Neural cell (in vitro differentiated cells): ENCODE measurements at regions not wholly inside any gene's neighbourhood (a gene's known extent, or its start where the extent isn't known, plus 50 kb on each side); places are given as distances from the start of the nearest gene placed in this dataset.

ENCODE experiments used
- H2AFZ ChIP-seq: fragments of 200-600, 300-800 bp; sonication (generic), shearing (Covaris generic); 2 replicates; pipeline ENCODE4 v1.6.0; 2014; ENCODE audit warnings: low read depth, mild to moderate bottlenecking, antibody characterized with exemption, low read length, moderate library complexity
- H3F3A ChIP-seq: fragments of 200-600 bp; shearing (Covaris generic); 2 replicates; pipeline ENCODE4 v1.6.1; 2016; ENCODE audit warnings: mild to moderate bottlenecking, moderate library complexity, mixed read lengths, antibody characterized with exemption, low read length; ENCODE audit not compliant: insufficient read depth, poor library complexity, severe bottlenecking
- H3K27ac ChIP-seq: fragments of 200-600, 300-800 bp; sonication (generic), shearing (Covaris generic); 2 replicates; pipeline ENCODE4 v1.5.1; 2014; ENCODE audit warnings: mild to moderate bottlenecking, low read length, moderate library complexity
- H3K27me3 ChIP-seq: fragments of 300-800, 200-600 bp; sonication (generic), shearing (Covaris generic); 2 replicates; pipeline ENCODE4 v1.6.0; 2014; ENCODE audit warnings: mild to moderate bottlenecking, low read depth, low read length, moderate library complexity; ENCODE audit not compliant: insufficient read depth
- H3K36me3 ChIP-seq: fragments of 300-800, 200-600 bp; sonication (generic), shearing (Covaris generic); 2 replicates; pipeline ENCODE4 v1.5.1; 2014; ENCODE audit warnings: mild to moderate bottlenecking, antibody characterized with exemption, low read length, moderate library complexity; ENCODE audit not compliant: insufficient read depth
- H3K4me2 ChIP-seq: fragments of 300-800, 200-600 bp; sonication (generic), shearing (Covaris generic); 2 replicates; pipeline ENCODE4 v1.6.0; 2014; ENCODE audit warnings: mild to moderate bottlenecking, low read length
- H3K4me3 ChIP-seq: fragments of 300-800, 200-600 bp; sonication (generic), shearing (Covaris generic); 2 replicates; pipeline ENCODE4 v1.5.1; 2014; ENCODE audit warnings: mild to moderate bottlenecking, low read length, moderate library complexity
- H3K79me2 ChIP-seq: fragments of 200-600 bp; shearing (Covaris generic); replicated peaks from 2 replicates; pipeline ENCODE4 v1.6.0; 2014; ENCODE audit warnings: mild to moderate bottlenecking, low read length, moderate library complexity; ENCODE audit not compliant: insufficient read depth
- H3K9ac ChIP-seq: fragments of 300-800, 200-600 bp; sonication (generic), shearing (Covaris generic); 2 replicates; pipeline ENCODE4 v1.6.1; 2016; ENCODE audit warnings: mild to moderate bottlenecking, low read length, mixed read lengths
- H3K9me2 ChIP-seq: fragments of 200-600 bp; shearing (Covaris generic); 2 replicates; pipeline ENCODE4 v1.6.1; 2016; ENCODE audit warnings: mild to moderate bottlenecking, low read length, mixed read lengths; ENCODE audit not compliant: insufficient read depth
- H3K9me3 ChIP-seq: fragments of 200-600, 300-800 bp; sonication (generic), shearing (Covaris generic); 2 replicates; pipeline ENCODE4 v1.6.1; 2016; ENCODE audit warnings: mild to moderate bottlenecking, mixed run types, low read length, moderate library complexity, mixed read lengths
- H4K20me1 ChIP-seq: fragments of 200-600 bp; shearing (Covaris generic); 2 replicates; pipeline ENCODE4 v1.6.1; 2016; ENCODE audit warnings: mild to moderate bottlenecking, mixed run types; ENCODE audit not compliant: insufficient read depth
- CTCF ChIP-seq: fragments of 450-650 bp; IDR thresholded peaks from 2 replicates; pipeline ENCODE4 v1.5.1; 2014; ENCODE audit warnings: antibody characterized with exemption, mild to moderate bottlenecking, moderate library complexity; ENCODE audit not compliant: poor library complexity, severe bottlenecking
- EP300 ChIP-seq: fragments of 450-650 bp; conservative IDR thresholded peaks from 2 replicates; pipeline ENCODE4 v1.6.1; 2014; ENCODE audit warnings: antibody characterized with exemption, mild to moderate bottlenecking, moderate library complexity; ENCODE audit not compliant: poor library complexity, severe bottlenecking
- EZH2 ChIP-seq: fragments of 200-600, 300-800 bp; shearing (Covaris generic), sonication (generic); IDR thresholded peaks from 2 replicates; pipeline ENCODE4 v1.6.1; 2014; ENCODE audit warnings: antibody characterized with exemption, low read length, borderline replicate concordance, mild to moderate bottlenecking; ENCODE audit not compliant: insufficient read depth, poor library complexity, severe bottlenecking
- MXI1 ChIP-seq: fragments of 450-650 bp; conservative IDR thresholded peaks from 2 replicates; pipeline ENCODE4 v1.6.1; 2014; ENCODE audit warnings: antibody characterized with exemption, mild to moderate bottlenecking; ENCODE audit not compliant: poor library complexity, severe bottlenecking
- POLR2AphosphoS5 ChIP-seq: IDR thresholded peaks from 2 replicates; pipeline ENCODE4 v1.6.1; 2012
- RAD21 ChIP-seq: fragments of 450-650 bp; conservative IDR thresholded peaks from 2 replicates; pipeline ENCODE4 v1.6.1; 2014; ENCODE audit warnings: antibody characterized with exemption, mild to moderate bottlenecking, moderate library complexity
- REST ChIP-seq: IDR thresholded peaks from 2 replicates; pipeline ENCODE4 v1.6.1; 2012; ENCODE audit warnings: borderline replicate concordance
- SMC3 ChIP-seq: fragments of 450-650 bp; conservative IDR thresholded peaks from 2 replicates; pipeline ENCODE4 v1.6.1; 2014; ENCODE audit warnings: antibody characterized with exemption, mild to moderate bottlenecking, moderate library complexity; ENCODE audit not compliant: poor library complexity
- TAF1 ChIP-seq: IDR thresholded peaks from 2 replicates; pipeline ENCODE4 v1.6.1; 2012; ENCODE audit warnings: low read depth

- no peaks in the 10 kb centered on the region for H3K9me3 ChIP-seq
- peak overlapping the region; percentile 47 for H3K9ac ChIP-seq
- peak overlapping the region; percentile 55 for H3K27ac ChIP-seq
- TF ChIP-seq CTCF, result no peak
- no peak for TF ChIP-seq TAF1
- TF ChIP-seq EZH2, result no peak
- TF ChIP-seq RAD21, result no peak
- no peak for TF ChIP-seq MXI1
- no peak for TF ChIP-seq EP300
- no peak for TF ChIP-seq POLR2AphosphoS5
- TF ChIP-seq REST, result no peak
- no peak for TF ChIP-seq SMC3
- no peaks in the 10 kb centered on the region for H4K20me1 ChIP-seq
- no peaks in the 10 kb centered on the region for H3K36me3 ChIP-seq
- no peak overlapping the region for H3K4me2 ChIP-seq
- H2AFZ ChIP-seq, result no peak overlapping the region
- H3K4me3 ChIP-seq, result no peak overlapping the region
- no peaks in the 10 kb centered on the region for H3K27me3 ChIP-seq
- H3F3A ChIP-seq, result no peaks in the 10 kb centered on the region
- H3K79me2 ChIP-seq, result no peaks in the 10 kb centered on the region
- H3K9me2 ChIP-seq, result no peaks in the 10 kb centered on the region
Measured at GRCh38 chr10:78212060-78212785, 178.6 kb downstream of the RPS24 start.

GRCh38 chr10:78212786-78213175 is 179.1 kb downstream of the RPS24 start:
- no peak overlapping the region for H2AFZ ChIP-seq
- H3K79me2 ChIP-seq, result no peaks in the 10 kb centered on the region
- no peaks in the 10 kb centered on the region for H3K27me3 ChIP-seq
- H3K36me3 ChIP-seq, result no peaks in the 10 kb centered on the region
- no peak for TF ChIP-seq EP300
- no peak for TF ChIP-seq EZH2
- TF ChIP-seq TAF1, result no peak
- TF ChIP-seq SMC3, result no peak
- TF ChIP-seq CTCF, result no peak
- no peak for TF ChIP-seq POLR2AphosphoS5
- no peak for TF ChIP-seq REST
- no peak for TF ChIP-seq RAD21
- no peak for TF ChIP-seq MXI1
- no peak overlapping the region for H3K27ac ChIP-seq
- H3K4me2 ChIP-seq, result no peak overlapping the region
- H3K9ac ChIP-seq, result no peak overlapping the region
- no peaks in the 10 kb centered on the region for H3K9me2 ChIP-seq
- H4K20me1 ChIP-seq, result no peaks in the 10 kb centered on the region
- H3K9me3 ChIP-seq, result no peaks in the 10 kb centered on the region
- no peak overlapping the region for H3K4me3 ChIP-seq
- H3F3A ChIP-seq, result peaks cover 1% of the 10 kb centered on the region
